Tongue (tissue), 1 donor: ENCODE measurements at regions not wholly inside any gene's neighbourhood (a gene's known extent, or its start where the extent isn't known, plus 50 kb on each side); places are given as distances from the start of the nearest gene placed in this dataset.

ENCODE experiments used
- DNase-seq: peaks from one replicate; pipeline ENCODE4 v3.0.0-alpha.2; 2015

GRCh38 chr3:69568458-69568857 lies 170.8 kb upstream of the MITF start:
- DNase-seq, result no peak

- no peak for DNase-seq
Measured at GRCh38 chr3:69567710-69568052, 171.6 kb upstream of the MITF start.

DNA sequence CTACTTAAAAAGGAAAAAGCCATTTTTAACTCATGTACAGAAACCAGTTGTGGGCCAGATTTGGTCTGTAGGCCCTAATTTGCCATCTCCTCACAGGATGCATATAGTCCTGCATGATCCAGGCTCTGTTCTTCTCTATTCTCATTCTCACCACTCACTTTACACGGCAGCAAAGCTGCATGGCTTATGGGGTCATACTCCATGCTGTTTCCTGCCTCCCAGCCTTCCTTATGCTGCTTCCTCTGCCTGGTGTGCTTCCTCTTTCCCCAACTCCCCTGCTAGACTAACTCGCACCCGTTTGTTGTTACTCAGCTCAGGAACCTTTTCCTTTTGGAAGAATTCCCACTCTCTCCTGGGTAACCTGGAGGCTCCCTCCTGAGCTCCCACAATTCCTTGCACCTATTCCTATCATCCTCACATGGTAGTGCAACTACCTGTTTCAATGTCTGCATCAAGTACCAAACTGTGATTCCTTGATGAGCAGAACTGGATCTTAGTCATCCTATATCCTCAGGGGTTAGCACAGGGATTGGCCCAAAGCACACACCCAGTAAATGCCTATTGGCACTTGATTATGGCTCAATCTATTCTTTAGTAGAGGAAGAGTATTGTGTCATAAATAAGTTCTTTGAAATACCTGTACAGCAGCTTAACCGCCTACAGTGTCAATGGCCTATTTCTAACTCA lies 172.1 kb upstream of the MITF start:
- DNase-seq, result no peak

DNA sequence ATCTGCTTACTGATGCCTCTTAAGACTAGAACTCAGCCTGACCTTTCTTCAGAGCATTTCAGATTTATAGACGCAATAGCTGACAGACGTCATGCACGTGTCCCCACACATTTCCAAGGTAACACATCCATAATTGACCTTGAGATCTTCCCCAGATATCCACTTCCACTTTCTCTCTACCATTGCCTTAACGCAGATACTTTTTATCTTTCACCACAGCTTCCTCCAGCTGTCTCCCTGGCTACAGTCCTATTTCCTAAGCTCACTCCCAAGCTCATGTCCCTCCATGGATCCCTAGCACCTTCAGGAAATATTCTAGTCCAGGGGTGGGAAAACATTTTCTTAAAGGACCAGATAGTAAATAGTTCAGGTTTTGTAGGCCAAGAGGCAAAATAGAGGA lies 173.0 kb upstream of the MITF start:
- no peak for DNase-seq

DNA sequence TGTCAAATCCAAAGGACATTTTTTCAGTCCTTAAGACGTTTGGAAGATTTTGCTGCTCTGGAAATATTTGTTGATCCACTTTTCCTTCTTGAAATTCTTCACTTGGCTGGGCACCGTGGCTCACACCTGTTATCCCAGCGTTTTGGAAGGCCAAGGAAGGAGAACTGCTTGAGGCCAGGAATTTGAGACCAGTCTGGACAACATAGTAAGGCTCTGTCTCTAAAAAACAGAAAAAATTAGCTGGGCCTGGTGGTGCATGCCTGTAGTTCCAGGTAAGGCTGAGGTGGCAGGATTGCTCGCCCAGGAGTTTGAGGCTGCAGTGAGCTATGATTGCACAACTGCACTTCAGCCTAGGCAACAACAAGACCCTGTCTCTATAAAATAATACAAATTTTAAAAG lies 173.9 kb upstream of the MITF start:
- DNase-seq, result no peak

- DNase-seq, result no peak
Measured at GRCh38 chr3:69563981-69564380, 175.3 kb upstream of the MITF start.

- DNase-seq, result peak; percentile 32
Measured at GRCh38 chr3:69563151-69563550, 176.1 kb upstream of the MITF start.

DNA sequence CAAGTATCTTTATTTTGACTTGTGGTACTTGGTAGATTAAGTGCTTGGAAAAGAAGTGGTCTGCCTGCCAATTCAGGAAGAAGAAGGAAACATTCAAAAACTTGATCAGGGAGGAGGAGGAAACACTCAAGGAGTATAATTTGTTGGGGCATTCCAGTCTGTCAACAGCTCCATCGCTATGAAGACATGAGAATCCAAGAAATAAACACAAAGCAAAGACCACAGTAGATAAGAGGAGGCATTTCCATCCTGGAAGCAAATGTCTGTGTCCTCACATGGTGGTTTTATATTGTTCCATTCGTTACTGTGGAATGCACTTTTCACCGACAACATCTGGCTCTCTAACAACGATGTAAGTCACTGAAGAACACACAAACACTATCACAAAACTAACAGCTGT lies 176.1 kb upstream of the FRMD4B start:
- DNase-seq, result no peak

- no peak for DNase-seq
Measured at GRCh38 chr3:69560818-69561217, 174.9 kb upstream of the FRMD4B start.

DNA sequence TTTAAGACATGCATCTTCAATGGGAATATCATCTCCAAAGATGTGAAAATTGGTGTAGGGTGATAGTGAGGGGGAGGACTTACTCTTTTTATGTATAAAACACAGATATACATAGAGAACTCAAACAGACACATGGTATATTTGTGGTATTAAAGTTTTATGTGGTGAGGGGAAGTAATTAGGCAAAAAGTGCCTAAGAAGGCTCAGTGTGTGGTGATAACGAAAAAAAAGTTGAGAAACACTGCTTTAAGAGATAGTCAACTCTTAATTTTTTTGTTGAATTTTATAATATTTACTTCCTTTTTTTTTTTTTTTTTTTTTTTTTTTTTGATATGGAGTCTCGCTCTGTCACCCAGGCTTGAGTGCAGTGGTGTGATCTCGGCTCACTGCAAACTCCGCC lies 174.2 kb upstream of the FRMD4B start:
- no peak for DNase-seq

- peak; percentile 89 for DNase-seq
Measured at GRCh38 chr3:69558912-69559311, 173.0 kb upstream of the FRMD4B start.

DNA sequence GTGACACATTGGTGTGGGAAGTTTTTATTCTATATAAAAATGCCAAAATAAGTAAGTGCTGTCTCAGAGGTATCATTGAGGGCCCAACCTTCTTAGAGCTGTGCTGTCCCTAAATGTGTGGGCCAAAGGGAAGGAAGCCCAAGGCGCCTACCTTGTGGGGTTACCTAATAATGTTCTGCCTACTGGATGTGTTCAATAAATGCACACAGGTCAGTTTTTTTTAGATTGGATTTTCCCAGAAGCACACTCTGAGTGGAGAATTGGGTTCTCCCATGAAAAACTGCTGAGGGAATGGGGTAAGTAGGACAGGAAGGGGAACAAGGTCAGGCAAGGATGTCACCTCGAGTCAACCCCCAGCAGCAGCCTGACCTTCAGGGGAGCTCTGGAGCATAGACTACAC lies 168.7 kb upstream of the FRMD4B start:
- DNase-seq, result no peak

DNA sequence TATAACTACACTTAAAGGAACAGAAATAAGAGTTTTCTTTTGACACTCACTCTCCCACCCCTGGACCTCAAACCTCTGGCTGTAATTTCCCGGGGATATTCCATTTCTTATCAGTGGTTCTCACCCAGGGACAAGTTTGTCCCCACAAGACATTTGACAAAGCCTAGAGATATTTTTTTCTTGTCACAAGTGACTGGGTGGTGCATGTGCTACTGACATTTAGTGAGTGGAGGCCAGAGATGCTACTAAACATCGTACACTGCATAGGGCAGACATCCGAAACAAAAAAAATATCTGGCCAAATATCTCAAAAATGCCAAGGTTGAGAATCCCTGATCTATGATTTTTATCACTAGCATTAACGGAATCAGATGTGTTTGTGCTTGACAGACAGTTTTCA lies 168.0 kb upstream of the FRMD4B start:
- no peak for DNase-seq

GRCh38 chr3:69547461-69547880 lies 161.6 kb upstream of the FRMD4B start:
- no peak for DNase-seq

DNA sequence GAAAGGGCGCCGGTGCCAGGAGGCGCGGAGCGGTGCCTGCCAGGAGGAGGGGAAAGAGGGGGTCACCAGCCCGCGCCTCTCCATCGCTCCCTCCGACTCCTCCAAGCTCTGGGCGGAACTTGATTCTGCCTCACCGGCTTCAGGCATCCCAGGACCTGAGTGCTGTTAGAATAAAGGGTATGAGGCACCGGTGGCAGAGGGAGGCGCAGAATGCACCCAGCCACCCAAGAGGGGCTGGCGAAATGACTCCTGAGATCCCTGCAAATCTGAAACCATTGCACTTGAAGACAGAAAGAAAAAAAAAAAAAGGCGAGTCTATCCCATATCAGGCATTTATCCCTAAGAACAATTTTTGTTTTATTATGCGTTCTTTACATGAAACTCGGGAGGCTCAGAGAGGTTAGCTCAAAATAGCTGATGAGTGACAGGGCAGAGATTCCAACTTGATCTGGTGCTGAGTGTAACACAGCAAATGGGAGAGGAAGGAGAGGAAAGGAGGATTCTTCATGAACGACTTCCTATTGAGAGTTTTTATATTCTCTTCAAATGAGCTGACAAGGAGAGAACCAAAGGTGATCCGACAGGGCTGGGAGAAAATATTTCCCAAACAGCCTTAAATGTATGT lies 157.0 kb upstream of the FRMD4B start:
- DNase-seq, result no peak

DNA sequence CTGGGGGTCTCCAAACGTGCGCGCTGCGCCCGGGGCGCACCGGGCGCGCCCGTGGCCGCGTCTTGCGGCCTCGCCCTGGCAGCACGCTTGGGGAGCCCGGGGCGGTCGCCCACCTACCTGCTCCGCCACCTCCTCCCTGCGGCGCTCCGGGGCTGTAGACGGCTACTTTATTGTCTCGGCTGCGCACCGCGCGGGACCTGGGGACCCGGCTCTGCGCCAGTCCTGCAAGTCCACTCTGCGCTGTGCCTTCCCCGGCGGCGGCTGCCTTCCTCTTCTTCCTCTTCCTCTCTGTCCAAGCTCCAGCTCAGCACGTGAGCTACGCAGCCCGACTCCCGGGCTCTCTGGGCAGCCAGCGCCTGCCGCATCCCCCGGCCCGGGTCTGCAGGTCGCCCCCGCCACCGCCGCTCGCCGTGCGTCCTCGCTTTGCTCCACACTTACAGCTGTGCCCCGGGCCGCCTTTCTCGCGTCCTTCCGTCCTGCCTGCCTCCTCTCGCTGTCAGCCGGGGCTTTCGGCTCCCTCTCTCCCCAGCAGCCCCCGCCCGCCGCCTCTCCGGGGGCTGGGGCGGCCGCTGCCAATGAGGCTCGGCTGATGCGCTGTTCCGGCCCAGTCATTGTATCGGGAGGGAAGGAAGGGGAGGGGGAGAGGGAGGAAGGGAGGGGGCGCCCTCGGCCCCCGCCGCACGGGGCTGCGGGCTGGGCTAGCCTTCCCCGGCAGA lies 156.4 kb upstream of the FRMD4B start:
- DNase-seq, result peak; percentile 63

GRCh38 chr3:69541711-69542088 lies 155.8 kb upstream of the FRMD4B start:
- peak; percentile 38 for DNase-seq

- DNase-seq, result peak; percentile 57
Measured at GRCh38 chr3:69540706-69541581, 155.1 kb upstream of the FRMD4B start.

- peak; percentile 41 for DNase-seq
Measured at GRCh38 chr3:69539134-69539533, 153.2 kb upstream of the FRMD4B start.

- DNase-seq, result no peak
Measured at GRCh38 chr3:69538281-69538680, 152.4 kb upstream of the FRMD4B start.

DNA sequence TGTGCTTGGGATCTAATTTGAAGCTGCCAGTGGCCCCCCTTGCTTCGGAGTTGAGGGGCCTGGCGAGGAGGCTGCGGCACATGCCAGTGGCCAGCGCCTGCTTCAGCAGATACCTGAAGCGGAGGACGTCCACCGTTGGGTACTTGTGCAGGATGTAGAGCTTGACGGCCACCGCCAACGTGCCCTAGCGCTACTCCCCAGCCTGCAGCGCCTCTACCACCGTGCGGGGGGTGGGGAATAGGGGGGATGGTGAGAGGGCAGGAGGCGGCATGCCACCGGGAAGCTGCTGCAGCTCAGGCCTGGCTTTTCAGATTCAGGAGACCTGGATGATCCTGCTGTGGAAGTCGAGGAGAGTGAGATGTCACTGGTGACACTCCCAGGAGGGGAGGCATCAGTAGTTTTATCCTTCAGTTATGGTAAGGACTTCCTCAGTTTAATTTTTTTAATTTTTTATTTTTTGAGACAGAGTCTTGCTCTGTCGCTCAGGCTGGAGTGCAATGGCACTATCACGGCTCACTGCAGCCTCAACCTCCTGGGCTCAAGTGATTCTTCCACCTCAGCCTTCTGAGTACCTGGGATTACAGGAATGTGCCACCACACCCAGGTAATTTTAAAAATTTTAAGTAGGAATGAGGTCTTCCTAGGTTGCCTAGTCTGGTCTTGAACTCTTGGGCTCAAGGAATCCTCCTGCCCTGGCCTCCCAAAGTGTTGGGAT lies 150.6 kb upstream of the FRMD4B start:
- no peak for DNase-seq

DNA sequence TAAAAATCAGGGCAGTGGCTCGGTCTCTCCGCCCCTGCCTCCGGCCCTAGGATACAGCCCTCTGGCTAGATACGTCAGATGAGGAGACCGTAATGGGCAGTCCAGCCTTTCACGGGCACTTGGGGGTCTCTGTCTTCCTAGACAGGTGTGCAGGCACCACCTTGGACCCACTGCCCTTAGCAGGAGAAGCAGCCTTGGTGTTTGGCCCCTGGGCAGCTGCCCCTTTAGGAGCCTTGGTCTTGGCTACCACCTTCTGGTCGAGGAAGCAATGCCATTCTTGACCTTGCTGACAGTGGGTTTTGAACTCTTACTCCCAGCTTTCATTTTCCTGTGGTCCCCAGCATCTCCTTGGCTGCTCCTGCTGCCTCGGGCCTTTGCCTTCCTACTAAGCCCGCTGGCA lies 149.7 kb upstream of the FRMD4B start:
- DNase-seq, result no peak
